K562 (cell line): ENCODE measurements at regions not wholly inside any gene's neighbourhood (a gene's known extent, or its start where the extent isn't known, plus 50 kb on each side); places are given as distances from the start of the nearest gene placed in this dataset.

Experiments used
- ATAC-seq: fragments of 200-7000 bp; cut with Tn5 transposase; 3 replicates; pipeline ENCODE4 v1.9.1; 2020; ENCODE audit warnings: moderate library complexity
- BruUV-seq: library from RNA; stranded (reverse); fragments of 400-500 nt; replicated peaks from 2 replicates; lab custom pipeline; 2021; lab: Mats Ljungman, UMichigan
- CTCF ChIA-PET: fragments of 300-600 bp; formaldehyde crosslinking; extraction: SDS; loops from one replicate; lab custom pipeline; 2021; ENCODE audit warnings: low intra/inter-chr PET ratio; lab: Yijun Ruan, JAX
- POLR2A ChIA-PET: fragments of 300-600, 350-650 bp; sonication (Branson Sonifier 250); formaldehyde crosslinking; extraction: SDS; loops from one replicate; lab custom pipeline; 2021; ENCODE audit warnings: antibody characterized with exemption, inconsistent platforms; lab: Yijun Ruan, JAX
- DNase-seq, 4 experiments: peaks; one replicate each; pipeline versions ENCODE4 v3.0.0 to v3.0.0-alpha.2; 2011 to 2018; ENCODE audit warnings: low spot score in 3 of 4, mixed read lengths in 3 of 4; ENCODE audit errors: extremely low read depth in 1 of 4
- FAIRE-seq: peaks from 2 replicates; lab custom pipeline; 2011; peaks lifted over from hg19 to GRCh38; lab: Jason Lieb, UNC
- H2AFZ ChIP-seq: 2 replicates; pipeline ENCODE4 v1.6.0; 2011; ENCODE audit warnings: low read depth, low read length, control low read depth, inconsistent platforms
- H3K27ac ChIP-seq: fragments of 200-600 bp; 3 replicates; pipeline ENCODE4 v1.8.0; 2011; ENCODE audit warnings: low read depth, mild to moderate bottlenecking, control low read depth, inconsistent platforms, low read length, moderate library complexity, mixed read lengths; ENCODE audit errors: extremely low read depth
- H3K27me3 ChIP-seq, 2 experiments: fragments of 300-600 bp in 1 of 2; 2 replicates in 1 of 2; 3 replicates in 1 of 2; pipeline versions ENCODE4 v1.6.0 to v1.8.0; 2011; ENCODE audit warnings: inconsistent platforms in 2 of 2, low read length in 2 of 2, mild to moderate bottlenecking in 1 of 2, mixed read lengths in 1 of 2, moderate library complexity in 1 of 2; ENCODE audit not compliant: control insufficient read depth in 2 of 2, insufficient read depth in 2 of 2
- H3K36me3 ChIP-seq: fragments of 300-600 bp; 3 replicates; pipeline ENCODE4 v1.8.0; 2011; ENCODE audit warnings: mild to moderate bottlenecking, low read length, inconsistent platforms; ENCODE audit not compliant: control insufficient read depth, insufficient read depth
- H3K4me1 ChIP-seq, 2 experiments: fragments of 200-600 bp in 1 of 2; replicated peaks in 1 of 2; 2 replicates in 1 of 2; 3 replicates in 1 of 2; pipeline versions ENCODE4 v1.5.1 to v1.8.0; 2011; ENCODE audit warnings: inconsistent platforms in 2 of 2, low read length in 2 of 2, mild to moderate bottlenecking in 1 of 2, mixed read lengths in 1 of 2, moderate library complexity in 1 of 2; ENCODE audit not compliant: control insufficient read depth in 2 of 2, insufficient read depth in 2 of 2
- H3K4me2 ChIP-seq: 2 replicates; pipeline ENCODE4 v1.6.1; 2011; ENCODE audit warnings: low read length, control low read depth, inconsistent platforms, mixed read lengths; ENCODE audit not compliant: insufficient read depth
- H3K4me3 ChIP-seq: fragments of 200-600 bp; sonication (generic), shearing (Covaris generic); 2 replicates; pipeline ENCODE4 v1.5.1; 2016; ENCODE audit warnings: control low read depth, inconsistent platforms
- H3K79me2 ChIP-seq: fragments of 200-600 bp; 3 replicates; pipeline ENCODE4 v1.8.0; 2011; ENCODE audit warnings: low read length, inconsistent platforms; ENCODE audit not compliant: control insufficient read depth, insufficient read depth
- H3K9ac ChIP-seq, 2 experiments: 2 replicates each; pipeline versions ENCODE4 v1.6.0 to v1.6.1; 2011; ENCODE audit warnings: low read depth in 2 of 2, low read length in 2 of 2, control low read depth in 1 of 2, inconsistent platforms in 1 of 2, mild to moderate bottlenecking in 1 of 2, mixed read lengths in 1 of 2; ENCODE audit not compliant: insufficient read depth in 1 of 2
- H3K9me1 ChIP-seq: one replicate; pipeline ENCODE4 v1.6.0; 2011; ENCODE audit warnings: inconsistent platforms, mild to moderate bottlenecking, low read length, moderate library complexity; ENCODE audit not compliant: control insufficient read depth, insufficient read depth
- H3K9me3 ChIP-seq: replicated peaks from 2 replicates; pipeline ENCODE4 v1.5.1; 2011; ENCODE audit warnings: low read depth, low read length, inconsistent platforms; ENCODE audit not compliant: control insufficient read depth, insufficient read depth
- H4K20me1 ChIP-seq: replicated peaks from 2 replicates; pipeline ENCODE4 v1.6.1; 2011; ENCODE audit warnings: low read length, inconsistent platforms, mixed read lengths; ENCODE audit not compliant: control insufficient read depth, insufficient read depth
- CBFB ChIP-seq: sonication (generic); formaldehyde crosslinking; IDR thresholded peaks from 2 replicates; pipeline ENCODE4 v1.4.0; 2020; ENCODE audit warnings: mild to moderate bottlenecking, missing genetic modification reagents
- MEF2D ChIP-seq: conservative IDR thresholded peaks from 2 replicates; pipeline ENCODE4 v1.6.1; 2016; ENCODE audit warnings: low read depth, missing genetic modification characterization, missing compliant biosample characterization
- MLX ChIP-seq, 2 experiments: fragments of 450-650 bp in 1 of 2; sonication (generic) in 1 of 2; formaldehyde crosslinking; conservative IDR thresholded peaks; 2 replicates each; pipeline versions ENCODE4 v1.4.0 to v1.8.1; 2020 to 2022; ENCODE audit warnings: mild to moderate bottlenecking in 1 of 2, missing genetic modification reagents in 1 of 2
- SREBF1 ChIP-seq: fragments of 150-350 bp; IDR thresholded peaks from 2 replicates; pipeline ENCODE4 v1.6.1; 2014; ENCODE audit warnings: antibody characterized with exemption, low read depth, low read length, borderline replicate concordance
- STAT5A ChIP-seq: IDR thresholded peaks from 2 replicates; pipeline ENCODE4 v1.6.1; 2012; ENCODE audit warnings: low read length, inconsistent platforms, borderline replicate concordance
- WGBS: fragments of 100-300 bp; shearing (Covaris generic); methylation state at CpG from one replicate; pipeline ENCODE4 v1.1.6; 2016; ENCODE audit warnings: low coverage, mixed read lengths; ENCODE audit not compliant: insufficient coverage; ENCODE audit errors: missing lambda C conversion rate; 5-methylcytosine and 5-hydroxymethylcytosine counted together
- in situ Hi-C: fragments of 300-500 bp; cut with MboI; formaldehyde crosslinking; loops from 4 replicates; pipeline ENCODE4 v1.15.0; 2018; ENCODE audit warnings: inconsistent platforms, mixed read lengths
- intact Hi-C: fragments of 100-400 bp; cut with micrococcal nuclease; formaldehyde crosslinking; loops from 2 replicates; pipeline ENCODE4 v1.14.2; 2022
- TF ChIP-seq, protein P1 (sequence below): sonication (generic); formaldehyde crosslinking; IDR thresholded peaks from 2 replicates; pipeline ENCODE4 v1.5.0; 2020; ENCODE audit warnings: missing genetic modification reagents

GRCh38 chr15:47945872-47946650 is 174.7 kb upstream of the SLC24A5 start:
- no TSS peak for BruUV-seq
- FAIRE-seq: no peak
- WGBS: 0% methylated on average over 6 of the region's 6 CpGs

More at GRCh38 chr15:47945872-47946650, 174.7 kb upstream of the SLC24A5 start:
- CTCF ChIA-PET: no interaction called here
- Histone ChIP-seq H3K36me3 (no peaks in the 10 kb centered on the region), H3K4me1 (no peaks in the 10 kb centered on the region), H3K4me3 (no peak overlapping the region)
- TF ChIP-seq CBFB (CRISPR knock-in tag): no peak
- TF ChIP-seq SREBF1: no peak
- no peak for TF ChIP-seq MLX (CRISPR knock-in tag; conservative IDR thresholded peaks at IDR 0.05)
- TF ChIP-seq STAT5A: no peak
- no peak for TF ChIP-seq MEF2D (tag)
- TF ChIP-seq, protein P1, sequence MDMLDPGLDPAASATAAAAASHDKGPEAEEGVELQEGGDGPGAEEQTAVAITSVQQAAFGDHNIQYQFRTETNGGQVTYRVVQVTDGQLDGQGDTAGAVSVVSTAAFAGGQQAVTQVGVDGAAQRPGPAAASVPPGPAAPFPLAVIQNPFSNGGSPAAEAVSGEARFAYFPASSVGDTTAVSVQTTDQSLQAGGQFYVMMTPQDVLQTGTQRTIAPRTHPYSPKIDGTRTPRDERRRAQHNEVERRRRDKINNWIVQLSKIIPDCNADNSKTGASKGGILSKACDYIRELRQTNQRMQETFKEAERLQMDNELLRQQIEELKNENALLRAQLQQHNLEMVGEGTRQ (CRISPR knock-in tag): no peak
- TF ChIP-seq, all 486 proteins: peak for 0
- H3K9me1 ChIP-seq: no peaks in the 10 kb centered on the region
- in situ Hi-C loops (no loop called here), intact Hi-C loops (no loop called here)
- H3K9me3 ChIP-seq: no peaks in the 10 kb centered on the region
- H3K27me3 ChIP-seq: no peaks in the 10 kb centered on the region
- DNase-seq (no peak), ATAC-seq (no peak)
- H3K79me2 ChIP-seq: no peaks in the 10 kb centered on the region
- H2AFZ ChIP-seq: no peak overlapping the region
- no peak overlapping the region for H3K9ac ChIP-seq
- no peak overlapping the region for H3K27ac ChIP-seq
- H4K20me1 ChIP-seq: no peaks in the 10 kb centered on the region
- no peak overlapping the region for H3K4me2 ChIP-seq
- POLR2A ChIA-PET: no interaction called here
